ENCODE measurements at regions not wholly inside any gene's neighbourhood (a gene's known extent, or its start where the extent isn't known, plus 50 kb on each side); places are given as distances from the start of the nearest gene placed in this dataset.
"Not testable (repeated sequence)": the region's sequence is repeated elsewhere in the genome, so short reads cannot be mapped to it uniquely, and the experiment has no call there.

DNA sequence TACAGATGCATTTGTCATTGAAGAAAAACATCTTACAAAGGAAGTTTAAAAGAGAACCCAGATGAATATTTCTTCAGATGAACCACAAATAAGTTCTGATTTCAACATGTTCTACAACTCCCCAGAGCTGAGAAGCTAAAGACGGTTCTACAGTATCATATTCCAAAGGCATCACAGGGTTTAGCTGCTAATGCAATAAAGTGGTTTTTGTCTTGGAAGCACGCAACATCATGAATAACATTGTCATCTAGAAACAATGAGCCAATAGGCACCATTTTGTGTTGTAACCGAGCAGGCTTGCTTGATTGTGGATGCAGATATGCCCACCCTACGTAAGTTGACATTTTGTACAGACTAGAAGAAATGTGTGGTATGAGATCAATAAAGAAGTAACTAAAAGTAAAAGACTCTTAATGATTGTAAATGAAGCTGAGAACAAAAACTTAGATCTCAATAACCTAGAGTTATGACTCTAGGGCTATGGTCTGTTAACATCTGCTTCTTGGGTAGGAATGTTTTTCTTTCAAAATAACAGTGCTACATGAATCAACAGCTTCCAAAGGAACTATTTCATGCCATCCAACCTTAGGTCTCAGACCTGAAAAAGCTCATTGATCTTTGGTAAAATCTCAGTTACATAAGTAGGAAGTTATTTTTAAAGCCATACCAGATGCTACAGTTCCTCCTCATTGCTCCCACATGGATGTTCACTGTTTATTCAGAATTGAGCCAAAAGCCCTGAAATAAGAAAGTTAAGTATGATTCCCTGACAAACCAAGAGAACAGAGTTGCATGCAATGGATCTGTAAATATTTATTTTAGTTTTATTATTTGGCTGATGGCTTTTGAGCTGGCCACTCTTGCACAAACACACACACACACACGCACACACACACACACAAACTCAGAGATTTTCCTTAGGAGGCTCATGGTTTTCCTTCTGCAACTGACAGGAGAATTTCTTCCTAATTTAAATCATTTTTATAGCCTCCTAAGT, 118.7 kb upstream of the SLCO6A1 start:
- no peak for DNase-seq

- DNase-seq, result no peak
Measured at GRCh38 chr5:102622262-102622661, 123.5 kb upstream of the SLCO6A1 start.

DNA sequence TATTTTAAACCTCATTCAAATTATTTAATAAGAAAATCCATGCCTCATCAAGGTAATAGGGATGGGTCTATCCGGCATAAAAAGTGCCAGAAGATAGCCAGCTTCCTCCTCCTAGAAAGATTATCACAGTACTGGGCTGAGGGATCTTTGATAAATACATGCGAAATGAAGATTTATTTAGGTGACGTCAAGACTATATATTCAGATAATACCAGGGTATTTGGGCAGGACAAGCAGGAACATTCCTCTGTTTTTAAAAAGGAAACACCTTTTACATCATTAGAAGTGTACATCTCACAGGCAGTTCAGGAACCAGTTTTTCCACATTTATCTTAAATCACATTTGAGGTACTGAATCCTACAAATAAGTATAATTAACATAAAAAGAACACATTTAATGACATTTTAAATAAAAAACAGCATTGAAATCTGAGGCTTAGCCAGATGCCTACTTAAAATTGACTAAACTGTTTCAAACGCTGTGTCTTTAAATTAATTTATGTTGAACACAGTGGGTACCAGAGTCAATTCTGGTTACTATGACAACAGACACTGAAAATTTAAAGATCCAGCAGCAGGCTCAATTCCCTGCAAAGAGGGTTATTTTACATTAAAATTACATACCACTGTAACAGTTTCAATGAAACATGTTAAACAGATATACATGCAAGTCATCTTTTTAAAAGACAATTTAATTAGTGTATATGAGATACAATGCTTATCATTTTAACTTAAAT, 124.7 kb upstream of the SLCO6A1 start:
- DNase-seq, result no peak

DNA sequence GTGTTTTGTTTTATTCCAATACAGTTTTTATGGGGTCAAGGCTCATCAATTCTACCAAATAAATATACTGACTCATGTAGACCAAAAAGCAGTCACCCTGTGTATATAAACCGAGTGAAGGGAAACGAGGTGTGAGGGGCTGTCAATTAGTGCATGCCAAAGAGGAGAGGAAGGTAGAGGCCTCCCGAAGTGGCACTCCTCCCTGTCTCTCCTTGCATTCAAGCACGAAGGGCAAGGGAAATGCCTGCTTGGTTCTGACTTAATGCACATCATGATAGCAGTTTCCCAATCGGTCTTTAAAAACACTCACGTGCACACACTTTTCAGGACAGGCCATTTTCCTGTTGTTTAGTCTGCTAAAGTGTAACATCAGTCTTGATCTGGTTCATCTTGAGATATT, 125.6 kb upstream of the SLCO6A1 start:
- DNase-seq, result no peak

DNA sequence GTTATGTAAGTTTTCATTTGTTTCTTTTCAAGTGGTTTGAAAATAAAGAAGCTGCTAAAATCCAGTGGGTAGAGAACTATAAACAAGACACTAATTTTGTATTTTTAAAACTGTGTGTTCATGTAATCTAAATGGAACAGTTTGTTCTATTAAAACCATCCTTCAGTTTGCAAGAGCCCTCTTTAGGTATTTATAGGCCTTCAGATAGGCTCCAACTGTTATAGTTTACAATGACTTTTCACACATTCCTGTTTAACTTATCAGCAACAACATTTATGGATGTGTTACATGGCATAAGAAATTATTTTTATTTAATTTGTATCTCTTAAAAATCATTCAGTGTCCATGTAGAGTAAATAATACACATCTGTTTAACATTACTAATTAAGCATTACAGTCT, 126.7 kb upstream of the SLCO6A1 start:
- DNase-seq, result no peak

DNA sequence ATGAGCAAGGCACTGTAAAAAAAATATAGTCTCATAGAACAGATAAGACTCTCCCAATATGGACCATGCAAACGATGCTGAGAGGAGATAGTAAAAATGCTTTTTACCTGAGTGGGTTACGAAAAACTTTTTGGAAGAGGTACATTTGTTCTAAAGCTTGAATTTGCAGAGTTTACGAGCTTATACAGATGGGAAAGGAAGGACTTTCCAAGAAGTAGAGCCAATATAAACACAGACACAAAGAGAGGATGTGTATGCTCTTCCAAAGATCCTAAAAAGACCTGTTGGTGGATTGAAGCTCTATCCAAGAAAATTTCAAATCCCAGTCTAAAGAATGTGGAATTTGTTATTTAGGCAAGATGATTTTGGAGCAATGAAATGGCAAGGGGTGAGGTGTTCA, 127.1 kb upstream of the SLCO6A1 start:
- no peak for DNase-seq

GRCh38 chr5:102627315-102627714, 127.8 kb upstream of the PAM start:
- DNase-seq, result no peak

DNA sequence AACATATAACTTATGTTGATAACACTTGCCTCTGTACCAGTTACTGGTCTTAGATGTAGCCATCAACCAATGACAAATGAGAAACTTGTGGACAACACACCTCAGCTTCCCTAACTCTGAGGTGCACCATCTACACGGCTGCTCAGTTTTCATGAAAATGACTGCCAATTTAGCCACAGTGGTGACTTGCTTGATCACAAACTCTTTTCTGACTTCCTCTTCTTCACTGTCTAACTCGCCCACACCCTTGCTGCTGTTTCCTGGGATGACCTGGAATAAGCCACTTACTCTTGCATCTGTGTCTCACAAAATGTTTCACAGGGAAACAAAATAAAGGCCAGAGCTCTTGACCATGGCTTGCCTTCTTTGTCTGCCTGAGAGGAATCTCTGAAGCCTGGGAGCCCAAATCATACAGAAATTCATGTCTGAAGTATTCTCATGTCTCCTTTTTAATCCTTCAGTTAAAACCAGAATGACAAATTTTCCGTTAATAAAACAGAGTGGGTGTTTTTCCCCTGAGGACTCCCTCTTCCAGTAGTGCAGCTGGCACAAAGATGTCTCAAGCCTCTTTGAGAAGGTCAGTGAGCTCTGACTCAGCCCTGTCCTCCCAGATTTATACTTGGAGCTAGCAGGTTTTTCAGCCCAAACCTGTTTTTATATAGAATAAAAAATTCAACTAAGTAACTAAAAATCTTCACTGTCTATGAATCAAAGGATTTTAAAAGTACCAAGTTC, 126.5 kb upstream of the PAM start:
- DNase-seq, result no peak

DNA sequence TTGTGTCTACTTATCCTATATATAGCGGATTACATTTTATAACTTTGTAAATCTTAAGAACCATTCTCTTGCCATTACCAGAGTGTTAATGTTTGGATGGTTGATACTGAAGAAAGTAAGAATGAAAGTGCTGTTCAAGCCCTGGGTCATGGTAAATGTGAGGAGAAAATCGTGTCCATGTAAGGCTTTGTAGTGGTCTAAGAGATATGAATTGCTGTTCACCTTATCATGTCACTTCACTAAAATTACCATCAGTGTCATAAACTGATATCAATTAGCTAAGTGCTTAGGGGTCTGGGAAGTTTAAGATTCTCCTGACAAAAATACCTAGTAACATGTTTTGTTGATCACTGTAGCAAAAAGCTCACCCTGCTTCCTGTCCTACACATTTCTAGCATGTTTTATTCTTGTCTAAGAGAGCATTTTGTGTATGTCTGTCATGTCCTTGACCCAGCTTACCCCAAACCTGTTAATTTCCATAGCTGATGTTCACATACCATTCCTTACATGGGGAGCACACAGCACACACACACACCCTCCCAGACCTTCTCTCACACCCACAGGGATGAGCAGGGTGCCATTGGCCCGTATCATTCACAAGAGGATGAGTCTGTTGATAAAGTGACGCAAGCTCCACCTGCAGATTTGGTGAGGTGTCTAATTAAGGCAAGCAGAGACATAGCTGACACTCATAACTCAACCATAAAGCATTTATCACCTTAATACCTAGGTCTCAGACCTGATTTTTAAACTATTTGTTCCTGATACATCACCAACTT, 125.1 kb upstream of the PAM start:
- no peak for DNase-seq

GRCh38 chr5:102635399-102635798, 119.7 kb upstream of the PAM start:
- DNase-seq, result not testable (repeated sequence)

- no peak for DNase-seq
Measured at GRCh38 chr5:102638316-102638715, 116.8 kb upstream of the PAM start.

DNA sequence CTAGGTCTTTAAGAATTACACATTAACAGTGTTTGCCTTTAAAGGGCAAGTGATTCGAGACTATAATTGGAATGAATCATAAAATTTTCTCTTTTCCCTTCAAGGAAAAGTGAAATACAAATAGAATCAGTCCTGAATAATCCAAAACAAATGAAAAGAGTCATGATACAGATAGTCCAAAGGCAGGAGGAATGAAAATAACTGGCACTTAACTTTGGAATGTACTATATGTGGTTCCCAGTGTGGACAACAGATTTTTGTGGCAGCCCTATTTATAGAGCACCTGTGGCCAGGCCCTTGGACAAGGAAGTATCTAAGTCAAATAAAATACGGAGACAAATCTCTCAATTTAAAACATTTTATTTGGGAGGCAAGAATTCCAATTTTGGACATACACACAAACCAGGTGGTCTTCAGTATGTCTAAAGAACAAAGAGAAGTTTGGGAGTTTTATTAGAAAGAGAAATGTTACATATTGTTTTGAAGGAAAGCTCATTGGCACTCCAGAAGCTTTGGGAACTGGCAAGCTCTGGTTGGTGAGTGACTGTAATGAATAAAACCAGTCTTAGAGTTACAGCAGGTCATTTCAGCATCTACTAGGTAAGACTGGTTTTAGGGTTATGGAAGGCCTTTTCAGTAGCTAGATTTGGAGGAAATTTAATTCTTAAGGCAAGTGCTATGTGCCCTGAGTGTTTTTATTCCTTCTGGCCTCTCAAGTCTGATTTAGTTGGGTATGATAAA, 116.0 kb upstream of the PAM start:
- no peak for DNase-seq

GRCh38 chr5:102649731-102650130, 105.4 kb upstream of the PAM start:
- DNase-seq, result no peak

GRCh38 chr5:102651466-102651865, 103.6 kb upstream of the PAM start:
- DNase-seq, result no peak

DNA sequence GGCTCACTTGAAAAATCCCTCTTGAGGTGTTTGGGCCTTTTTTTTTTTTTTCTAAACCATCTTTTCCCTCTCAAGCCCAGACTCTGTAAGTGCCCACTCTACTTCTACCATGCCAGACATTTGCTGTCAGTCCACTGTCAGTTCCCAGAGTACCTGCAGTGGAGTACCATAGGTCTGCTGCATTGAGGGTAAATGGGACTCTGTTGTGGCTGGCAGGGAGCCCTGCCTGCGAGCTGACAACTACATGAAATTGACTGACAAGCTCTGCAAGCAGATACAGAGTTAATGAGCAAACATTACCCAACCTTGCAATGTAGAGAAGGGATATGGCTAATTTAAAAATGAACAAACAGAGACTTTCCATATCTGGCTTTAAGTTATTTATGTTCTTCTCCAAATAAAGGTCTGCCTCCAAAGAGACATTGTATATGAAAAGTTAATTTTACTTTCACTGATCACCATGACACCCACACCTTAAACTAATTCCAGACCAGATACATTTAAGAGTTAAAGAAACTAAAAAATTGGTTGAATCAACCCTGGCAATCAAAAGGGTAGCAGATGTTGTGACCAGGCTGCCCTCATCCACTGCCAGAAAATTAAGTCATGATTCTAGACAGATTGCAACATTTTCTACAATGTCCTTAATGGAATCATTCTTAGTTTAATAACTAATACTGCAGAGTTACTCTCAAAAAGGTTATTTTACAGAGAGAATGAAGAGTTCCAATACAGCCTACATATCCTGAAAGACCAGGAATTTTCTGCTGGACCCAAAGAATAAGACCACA, 100.4 kb upstream of the PAM start:
- no peak for DNase-seq

GRCh38 chr5:102659151-102659550, 96.0 kb upstream of the PAM start:
- DNase-seq, result no peak

DNA sequence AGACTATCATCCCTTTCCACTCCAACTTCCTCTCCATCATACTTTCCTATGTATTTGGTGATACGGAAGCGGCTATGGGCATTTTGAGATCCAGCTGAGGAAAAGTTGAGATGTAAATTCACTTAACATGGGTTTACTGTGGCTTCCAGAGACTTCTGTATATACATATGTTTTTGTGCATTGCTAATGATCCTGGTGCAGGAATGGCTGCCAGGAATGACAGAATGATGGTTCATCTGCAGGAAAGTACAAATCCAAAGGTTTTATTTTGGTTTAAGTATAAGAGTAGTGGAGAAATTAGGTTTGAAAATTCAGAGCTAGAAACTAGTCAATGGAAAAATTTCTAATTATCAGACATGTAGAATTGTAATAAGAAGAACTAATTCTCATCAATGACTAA, 95.0 kb upstream of the PAM start:
- no peak for DNase-seq

DNA sequence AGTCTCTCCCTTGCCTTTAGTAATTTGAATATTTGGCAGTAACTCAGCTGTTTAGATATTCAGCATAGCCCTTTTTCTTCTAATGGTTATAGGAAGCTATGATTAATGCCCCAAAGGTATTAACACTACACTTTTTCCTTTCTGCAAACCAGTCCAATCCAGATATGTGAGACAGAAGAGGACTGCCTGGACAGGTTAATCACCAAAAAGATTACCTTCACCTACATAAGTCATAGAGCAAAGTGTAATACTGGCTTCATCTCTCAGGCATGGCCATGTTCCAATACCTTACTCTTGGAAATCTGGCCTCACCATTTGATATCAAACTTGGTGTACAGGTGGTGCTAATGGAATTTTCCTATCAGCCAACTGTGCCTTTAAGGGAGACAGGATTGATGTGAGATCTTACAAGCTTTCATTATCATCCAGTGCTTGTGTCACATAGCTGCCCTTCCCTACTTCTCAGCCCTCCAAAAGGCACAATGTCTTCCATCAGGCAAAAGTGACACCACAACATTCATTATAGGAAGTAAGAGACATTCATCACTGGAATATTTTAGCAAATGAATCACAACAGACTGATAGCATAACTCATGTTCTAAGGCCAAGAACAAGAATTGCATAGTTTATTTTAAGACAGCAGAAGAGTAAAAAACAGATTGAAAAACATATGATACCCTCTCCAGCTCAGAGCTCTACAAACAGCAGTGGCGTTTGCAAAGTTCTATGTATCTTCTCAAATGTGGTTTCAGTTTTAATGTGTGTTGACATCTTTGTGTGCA, 91.2 kb upstream of the PAM start:
- DNase-seq, result no peak

GRCh38 chr5:102664616-102665335, 90.3 kb upstream of the PAM start:
- no peak for DNase-seq
